Fibroblast of skin of scalp (primary cell): ENCODE measurements at regions not wholly inside any gene's neighbourhood (a gene's known extent, or its start where the extent isn't known, plus 50 kb on each side); places are given as distances from the start of the nearest gene placed in this dataset.
"Not testable (repeated sequence)": the region's sequence is repeated elsewhere in the genome, so short reads cannot be mapped to it uniquely, and the experiment has no call there.

Experiments used
- DNase-seq: peaks from one replicate; pipeline ENCODE4 v3.0.0-alpha.2; 2013

DNA sequence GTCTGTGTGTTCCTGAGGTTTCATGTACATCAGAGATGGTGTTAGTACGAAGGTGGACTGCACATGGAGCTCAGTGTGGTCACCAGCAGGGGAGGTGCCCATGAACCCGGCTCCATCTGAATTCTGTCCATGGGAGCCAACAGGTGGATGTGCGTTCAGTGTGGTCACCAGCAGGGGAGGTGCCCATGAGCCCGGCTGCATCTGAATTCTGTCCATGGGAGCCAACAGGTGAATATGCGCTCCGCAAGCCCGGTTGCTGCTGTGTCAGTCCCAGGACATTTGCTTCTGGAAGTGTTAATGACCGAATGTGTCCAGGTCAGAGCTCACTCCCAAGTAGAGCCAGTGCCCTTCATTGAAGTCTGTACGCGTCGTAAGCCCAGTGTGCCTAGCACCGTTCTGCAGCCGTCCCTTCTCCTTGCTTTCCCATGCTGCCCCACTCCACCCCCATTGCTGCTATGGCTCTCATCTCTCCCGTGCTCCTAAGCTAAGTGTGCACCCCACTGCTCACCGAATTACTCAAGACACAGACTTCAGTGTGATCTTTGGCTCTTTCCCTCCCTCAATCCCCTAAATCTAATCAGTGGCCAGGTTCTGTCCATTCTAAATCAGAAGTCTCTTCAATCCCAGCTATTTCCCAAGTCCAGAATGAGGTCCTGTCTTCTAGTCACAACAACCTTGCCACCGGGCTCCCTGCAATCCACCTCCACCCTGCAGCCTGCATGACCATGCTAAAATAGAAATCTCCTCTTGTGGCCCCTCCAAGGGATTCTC is 352.4 kb downstream of the TCERG1L start:
- DNase-seq, result no peak

DNA sequence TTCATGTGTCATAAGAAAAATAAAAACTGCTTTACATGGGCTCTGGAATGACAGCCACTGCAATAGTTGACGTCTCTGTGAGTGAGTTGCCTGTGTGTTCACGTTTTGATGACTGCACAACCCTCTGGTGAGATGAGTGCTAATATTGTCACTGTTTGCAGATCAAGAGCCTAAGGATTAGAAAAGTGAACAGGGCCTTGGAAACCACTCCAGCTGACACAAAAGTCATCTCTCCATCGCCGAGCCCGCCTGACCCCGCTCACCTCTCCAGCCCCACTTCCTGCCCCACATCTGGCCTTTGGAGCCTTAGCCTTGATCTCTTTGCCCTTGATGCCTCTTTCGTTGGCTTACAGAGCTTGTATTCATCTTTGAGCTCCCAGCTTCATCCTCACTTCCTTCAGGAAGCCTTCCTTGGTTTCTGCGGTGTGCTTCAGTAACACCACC is 351.7 kb downstream of the TCERG1L start:
- DNase-seq, result no peak

DNA sequence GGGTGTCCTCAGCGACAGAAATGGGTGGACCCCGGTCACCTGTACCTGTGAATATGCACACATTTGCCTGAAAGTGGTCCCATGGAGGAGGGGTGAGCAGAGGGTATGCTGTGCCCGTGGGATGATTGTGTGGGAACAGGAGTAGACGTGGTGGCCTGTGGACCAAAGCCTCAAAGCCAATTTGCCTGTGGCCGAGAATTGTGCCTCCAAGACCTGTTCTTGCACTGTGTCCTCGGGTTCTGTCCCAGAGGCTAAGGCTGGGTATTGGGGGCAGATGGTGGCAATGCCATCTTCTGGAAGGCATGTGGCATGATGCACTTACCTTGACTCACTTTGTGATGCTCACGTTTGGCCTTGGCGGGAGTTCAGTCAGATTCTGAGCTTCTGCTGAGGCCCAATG is 351.0 kb downstream of the TCERG1L start:
- no peak for DNase-seq

DNA sequence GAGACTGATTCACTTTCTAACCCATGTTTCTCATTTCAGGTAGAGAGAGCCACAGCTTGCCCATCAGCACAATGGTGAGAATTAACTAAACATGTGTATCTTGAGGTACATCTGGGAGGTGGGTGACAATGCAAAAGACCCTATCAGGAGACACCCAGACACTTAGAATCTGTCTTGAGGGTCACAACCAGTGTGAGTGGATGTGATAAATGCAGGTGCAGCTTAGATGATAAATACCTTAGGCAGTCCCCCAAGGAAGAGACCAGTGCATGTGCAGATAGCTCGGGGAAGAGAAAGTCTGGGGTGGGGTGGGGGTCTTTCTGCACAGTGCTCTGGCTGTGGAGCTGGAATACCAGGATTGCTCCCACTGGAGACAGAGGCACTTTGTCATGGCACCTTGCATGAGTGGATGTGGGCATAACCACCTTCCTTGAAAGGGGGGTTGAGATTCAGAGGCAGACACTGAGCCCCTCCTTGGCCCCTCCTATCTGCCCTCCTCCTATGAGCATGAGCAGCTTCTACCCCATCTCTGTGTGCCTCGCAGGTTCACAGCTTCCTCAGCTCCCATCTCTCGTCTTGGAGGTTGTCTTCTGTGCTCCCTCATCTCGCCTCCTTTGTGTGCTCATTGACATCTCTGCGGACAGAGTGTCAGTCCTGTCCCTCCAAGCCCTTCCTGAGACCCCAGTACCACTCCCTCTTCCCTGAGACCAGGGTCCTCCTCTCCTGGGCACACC is 349.8 kb downstream of the TCERG1L start:
- DNase-seq, result no peak

DNA sequence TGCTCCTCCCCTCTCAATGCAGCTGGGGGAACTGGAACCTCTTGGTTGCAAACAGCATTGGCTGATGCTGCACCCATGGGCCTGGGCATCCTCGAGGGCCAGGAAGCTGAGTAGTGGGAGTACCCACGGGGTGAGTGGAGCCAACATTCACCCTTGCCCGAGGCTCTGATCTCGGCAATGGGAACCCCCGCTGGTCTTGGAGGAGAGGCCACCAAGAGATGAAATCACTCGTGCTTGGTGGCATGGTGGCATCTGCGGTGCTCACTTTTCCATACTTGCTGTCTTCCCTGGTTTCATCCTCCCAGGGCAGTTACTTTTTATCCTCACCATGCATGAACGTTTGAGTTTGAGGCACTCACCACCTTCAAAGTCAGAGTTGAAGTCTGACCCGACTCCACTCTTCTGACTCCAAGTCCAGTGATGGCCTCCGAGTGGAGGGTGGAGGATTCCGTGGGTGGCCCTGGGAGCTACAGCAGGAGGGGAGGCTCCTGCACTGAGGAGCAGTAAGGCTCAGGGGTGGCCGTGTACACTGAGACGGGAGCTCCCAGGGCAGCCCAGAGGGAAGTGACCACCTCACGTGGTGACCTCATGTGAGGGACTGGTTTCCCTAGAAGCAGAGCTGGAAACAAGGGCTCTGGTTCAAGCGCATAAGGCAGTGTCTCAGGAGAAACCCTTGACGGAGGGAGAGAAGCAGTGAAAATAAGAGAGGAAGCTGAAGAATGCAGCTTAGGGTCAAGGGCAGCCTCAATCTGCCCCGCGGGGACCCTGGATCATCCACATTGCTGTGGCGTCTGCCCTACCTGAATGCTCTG is 349.1 kb downstream of the TCERG1L start:
- DNase-seq, result no peak

DNA sequence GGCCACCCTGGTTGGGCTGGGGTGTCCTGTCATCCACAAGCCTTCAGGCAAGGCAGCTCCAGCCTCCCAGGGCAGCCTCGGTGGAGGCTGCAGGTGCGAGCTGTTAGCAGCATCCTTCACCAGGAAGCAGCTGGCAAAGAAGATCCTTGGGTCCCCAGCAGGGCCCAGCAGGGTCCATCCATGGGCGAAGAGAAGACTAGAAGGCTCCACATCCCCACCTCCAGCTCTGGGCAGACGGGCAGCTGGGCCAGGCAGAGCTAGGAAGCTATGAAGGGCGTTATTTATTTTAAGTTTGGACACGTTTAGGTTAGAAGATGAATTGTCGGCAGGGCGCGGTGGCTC is 348.5 kb downstream of the TCERG1L start:
- no peak for DNase-seq

DNA sequence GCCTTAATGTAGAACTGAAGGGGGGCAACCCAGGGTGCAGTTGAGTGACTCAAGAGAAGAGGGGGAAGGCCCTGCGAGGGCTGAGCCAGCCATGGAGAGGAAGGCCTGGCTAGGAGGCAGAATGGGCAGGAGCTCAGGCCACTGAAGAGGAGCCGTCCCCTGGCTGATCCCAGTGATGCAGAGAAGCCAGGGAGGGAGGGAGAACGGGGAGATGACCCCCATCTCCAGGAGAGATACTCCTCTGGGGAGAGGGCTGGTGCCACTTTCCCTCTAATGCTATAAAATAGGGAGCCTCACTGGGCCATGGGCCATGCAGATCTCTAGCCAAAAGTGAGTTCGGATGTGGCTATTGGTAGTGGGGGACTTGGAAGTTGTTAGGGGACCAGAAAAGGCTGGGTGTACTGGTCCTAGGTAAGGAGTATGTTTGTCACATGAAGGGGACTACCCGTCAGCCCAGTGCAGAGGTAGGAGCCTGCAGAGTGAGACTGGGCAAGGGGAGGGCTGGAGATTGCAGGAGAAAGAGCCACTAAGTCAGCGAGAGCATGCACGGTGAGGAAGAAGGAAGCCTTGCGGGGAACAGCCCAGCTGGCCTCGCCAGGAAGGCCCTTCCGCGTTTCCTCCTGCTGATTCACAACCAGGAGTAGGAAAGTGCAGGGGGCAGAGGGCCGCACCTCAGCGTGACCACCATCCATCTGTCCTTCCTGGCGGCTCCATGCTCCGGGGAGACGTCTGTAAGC is 347.6 kb downstream of the TCERG1L start:
- no peak for DNase-seq

DNA sequence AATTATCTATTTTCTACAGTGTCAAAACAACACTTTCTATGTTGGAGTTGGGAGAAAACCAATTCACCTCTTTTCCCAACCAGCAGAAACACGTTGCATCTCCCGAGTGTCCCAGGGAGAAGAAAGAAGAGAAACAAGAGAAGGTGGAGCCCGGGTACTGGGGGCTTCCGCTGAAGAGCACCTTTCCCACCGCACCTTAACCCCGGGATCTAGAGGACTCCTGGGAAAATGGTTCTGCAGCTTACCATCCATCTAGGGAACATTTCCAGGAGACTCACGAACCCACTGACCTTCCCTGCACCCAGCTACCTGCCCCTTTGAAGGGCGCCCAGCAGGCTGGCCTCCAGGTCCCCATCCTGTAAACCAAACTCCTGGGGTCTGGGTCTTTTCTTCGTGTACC is 346.8 kb downstream of the TCERG1L start:
- no peak for DNase-seq

DNA sequence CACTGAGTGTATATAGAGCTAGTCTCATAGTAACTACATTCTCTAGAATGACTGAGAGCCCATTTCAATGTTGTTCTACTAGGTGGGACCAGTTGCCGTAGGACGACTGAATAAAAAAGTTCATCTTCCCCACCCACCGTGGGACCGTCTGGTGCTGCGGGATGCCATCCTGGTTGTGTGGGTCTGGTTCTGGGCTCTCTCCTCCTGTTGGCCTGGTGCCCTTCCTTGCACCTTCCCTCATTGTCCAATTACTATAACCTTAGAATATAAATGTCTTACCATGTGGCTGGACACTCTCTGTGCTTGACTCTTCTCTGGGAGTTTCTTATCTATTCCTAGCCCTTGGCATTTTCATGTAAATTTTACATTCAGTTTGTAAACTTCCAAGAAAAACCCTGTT is 344.4 kb downstream of the TCERG1L start:
- no peak for DNase-seq

DNA sequence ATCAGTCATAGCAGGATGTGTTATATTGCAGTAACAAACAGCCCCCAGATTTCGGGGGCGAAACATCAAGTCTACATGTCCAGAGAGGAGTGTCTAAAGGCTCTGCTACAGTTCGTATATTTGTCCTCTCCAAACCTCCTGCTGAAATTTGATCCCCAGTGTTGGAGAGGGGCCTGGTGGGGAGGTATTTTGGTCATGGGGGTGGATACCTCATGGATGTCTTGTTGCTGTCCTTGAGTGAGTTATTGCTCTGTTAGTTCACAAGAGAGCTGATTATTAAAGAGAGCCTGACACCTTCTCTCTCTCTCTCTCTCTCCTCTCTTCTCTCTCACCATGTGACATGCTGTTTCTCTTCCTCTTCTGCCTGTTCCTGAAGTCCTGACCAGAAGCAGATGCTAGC is 343.7 kb downstream of the TCERG1L start:
- no peak for DNase-seq

DNA sequence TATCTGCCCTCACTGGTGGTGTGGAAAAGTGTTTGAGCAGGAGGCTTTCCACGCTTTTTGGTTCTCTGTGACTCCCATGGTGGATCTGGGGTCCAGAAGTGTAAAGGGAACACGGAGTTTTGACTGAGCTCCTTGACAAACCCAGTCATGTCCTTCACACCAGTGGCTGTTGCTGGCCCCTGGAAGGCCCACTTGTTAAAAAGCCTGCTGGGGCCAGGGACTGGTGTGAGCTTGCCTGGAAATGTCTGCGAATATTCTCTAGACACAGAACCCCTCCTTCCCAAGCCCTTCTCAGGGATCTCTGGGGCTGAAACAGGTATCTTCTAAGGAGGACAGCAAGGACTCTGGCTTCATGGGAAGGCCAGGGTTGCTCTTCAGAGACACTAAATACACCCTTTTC is 343.0 kb downstream of the TCERG1L start:
- no peak for DNase-seq

DNA sequence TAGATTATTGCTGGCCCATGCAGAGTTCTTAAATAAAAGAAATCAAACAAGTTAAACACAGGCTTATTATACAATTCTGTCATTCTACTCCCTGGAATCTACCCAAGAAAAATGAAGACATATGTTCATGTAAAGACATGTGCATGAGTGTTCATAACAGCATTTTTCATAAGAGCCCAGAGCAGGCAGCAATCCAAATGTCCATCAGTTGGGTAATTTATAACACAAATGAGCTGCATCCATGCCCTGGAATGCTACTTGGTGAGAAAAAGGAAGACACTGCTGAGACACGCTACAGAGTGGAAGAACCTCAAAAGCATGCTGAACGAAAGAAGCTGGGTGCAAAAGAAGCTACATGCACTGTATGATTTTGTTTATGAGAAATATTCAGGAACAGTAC is 342.6 kb downstream of the TCERG1L start:
- no peak for DNase-seq

DNA sequence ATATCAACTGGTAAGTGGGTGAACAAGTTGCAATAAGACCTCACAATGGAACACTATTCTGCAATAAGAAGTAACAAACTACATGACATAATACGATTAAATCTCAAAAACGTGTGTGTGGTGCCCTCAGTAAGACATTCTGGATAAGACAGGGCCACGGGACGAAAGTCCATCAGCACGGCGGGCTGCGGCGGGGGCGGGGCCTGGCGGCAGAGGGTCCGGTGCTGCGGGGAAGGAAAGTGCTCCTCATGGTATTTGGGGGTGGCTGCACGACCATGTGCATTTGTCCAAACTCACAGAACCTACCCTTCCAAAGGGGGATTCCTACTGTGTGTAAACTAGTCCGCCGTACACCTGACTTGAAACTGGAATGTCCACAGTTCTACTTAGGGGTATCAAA is 341.8 kb downstream of the TCERG1L start:
- DNase-seq, result no peak

DNA sequence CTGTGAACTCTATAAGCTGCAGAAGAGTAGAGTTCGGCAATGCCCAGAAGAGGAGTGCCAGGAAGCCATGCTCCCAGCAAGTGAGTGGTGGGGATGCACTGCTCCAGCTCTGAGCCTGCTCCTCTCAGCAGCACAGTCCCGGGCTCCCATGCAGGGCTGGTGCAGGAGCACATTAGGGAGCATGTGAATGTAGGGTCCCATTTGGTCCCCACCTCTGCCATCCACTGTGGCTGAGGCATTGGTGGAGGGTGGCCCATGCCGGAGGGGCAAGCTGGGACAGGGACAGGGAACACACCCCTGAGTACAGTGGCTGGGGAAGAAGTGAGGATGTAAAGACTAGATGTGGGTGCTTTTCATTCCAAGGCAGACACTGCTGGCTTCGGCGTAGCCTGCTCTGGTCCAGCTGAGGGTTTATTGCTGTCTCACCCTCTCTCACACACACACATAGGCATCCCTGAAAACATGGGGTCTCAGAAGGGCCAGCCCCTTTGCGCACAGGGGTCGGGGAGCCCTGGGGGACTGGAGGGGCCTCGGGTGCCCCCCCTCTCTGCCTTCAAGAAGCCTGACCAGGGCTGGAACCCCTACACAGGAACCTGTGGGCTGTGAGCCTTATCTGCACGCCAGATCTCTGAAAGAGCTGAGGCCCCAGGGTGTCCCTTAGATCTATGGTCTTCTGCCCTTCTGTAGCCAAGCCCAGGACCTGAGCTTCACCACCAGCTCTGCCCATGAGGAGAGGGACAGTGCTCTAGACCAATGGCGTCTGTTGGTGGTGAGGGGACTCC is 341.0 kb downstream of the TCERG1L start:
- DNase-seq, result no peak

DNA sequence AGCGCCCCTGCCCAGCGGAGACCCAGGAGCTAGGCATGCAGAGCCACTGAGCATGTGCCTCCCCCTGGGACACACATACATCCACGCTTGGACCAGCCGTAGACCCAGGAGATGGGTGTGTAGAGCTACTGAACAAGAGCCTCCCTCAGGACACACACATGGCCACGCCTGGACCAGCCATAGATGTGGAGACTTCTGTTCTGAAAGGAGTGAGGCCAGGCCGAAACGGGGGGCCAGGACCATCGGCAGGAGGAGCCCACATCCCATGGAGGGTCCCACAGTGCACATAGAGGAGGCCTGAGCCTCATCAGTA is 340.4 kb downstream of the TCERG1L start:
- DNase-seq, result no peak

DNA sequence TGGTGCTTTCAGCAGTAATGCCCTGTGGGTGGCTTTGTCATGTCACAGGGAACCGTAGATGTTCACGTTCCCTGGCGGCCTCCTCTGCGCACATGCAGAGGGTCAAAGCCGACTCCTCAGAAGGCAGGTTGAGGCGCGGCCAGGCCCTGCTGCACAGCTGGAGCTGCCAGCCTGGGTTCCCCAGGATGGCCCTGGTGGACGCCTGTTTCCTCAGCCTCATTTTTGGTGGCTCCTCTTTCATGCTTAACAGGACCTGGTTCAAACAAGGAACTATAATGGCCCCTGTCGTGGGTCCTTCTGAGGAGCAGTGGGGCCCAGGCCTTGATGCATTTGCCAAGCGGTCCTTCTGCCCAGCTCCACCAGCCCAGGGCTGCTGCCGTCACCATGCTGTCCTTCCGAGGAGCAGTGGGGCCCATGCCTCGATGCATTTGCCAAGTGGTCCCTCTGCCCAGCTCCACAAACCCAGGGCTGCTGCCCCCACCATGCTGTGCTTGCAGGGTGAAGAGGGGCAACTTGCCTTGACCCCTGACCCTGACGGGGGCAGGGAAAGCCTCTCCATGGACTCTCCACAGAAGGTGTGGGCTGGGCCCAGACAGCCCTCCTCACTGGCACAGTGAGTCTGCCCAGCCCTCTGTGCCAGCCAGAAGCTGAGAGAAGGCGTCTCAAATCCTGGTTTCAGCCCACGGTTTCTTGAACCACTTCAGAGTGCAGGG is 338.2 kb downstream of the TCERG1L start:
- DNase-seq, result no peak

DNA sequence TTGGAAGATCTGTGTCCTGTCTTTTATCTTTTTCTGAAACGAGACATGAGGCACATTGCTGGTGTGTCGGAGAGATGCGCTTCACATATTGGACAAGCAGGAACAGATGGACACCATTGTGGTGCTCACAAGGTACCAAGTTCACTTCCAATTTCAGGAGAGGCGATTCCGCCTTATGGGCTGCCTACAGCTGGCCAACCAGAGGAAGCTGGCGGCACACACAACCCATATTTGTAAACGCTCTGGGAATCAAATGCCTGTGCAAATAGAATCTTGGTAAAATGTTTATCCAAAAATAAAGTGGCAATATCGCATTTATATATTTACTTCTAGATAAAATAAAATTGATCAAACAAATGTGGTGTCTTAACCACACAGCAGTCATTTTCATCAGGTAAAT is 337.4 kb downstream of the TCERG1L start:
- no peak for DNase-seq

DNA sequence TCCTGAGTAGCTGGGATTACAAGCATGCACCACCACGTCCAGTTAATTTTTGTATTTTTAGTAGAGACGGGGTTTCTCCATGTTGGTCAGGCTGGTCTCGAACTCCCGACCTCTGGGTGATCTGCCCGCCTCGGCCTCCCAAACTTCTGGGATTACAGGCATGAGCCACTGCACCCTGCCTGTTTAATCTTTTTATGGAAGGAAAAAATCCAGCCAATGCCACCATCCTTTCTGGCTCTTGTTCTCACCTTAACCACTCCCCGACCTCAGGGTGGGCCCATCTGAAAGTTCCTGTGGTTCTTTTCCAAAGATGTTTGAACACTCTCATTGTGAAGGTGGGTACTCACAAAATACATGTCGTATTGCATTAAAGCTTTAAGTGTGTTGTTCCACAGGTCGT is 336.2 kb downstream of the TCERG1L start:
- DNase-seq, result not testable (repeated sequence)

DNA sequence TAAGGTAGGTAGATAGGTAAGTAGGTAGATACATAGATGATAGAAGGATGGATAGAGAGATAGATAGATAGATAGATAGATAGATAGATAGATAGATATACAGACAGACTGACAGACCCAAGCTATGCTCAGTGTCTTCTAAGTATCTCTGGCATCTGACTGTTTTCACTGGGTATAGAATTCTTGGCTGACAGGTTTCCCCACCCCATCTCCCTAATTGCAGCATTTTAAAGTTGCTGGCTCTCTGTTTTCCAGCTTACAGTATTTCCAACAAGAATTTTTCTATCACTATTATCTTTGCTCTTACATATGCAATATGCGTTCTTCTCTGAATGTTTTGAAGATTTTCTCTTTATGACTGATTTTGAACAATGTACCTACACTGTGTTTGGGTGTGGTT is 328.7 kb downstream of the TCERG1L start:
- no peak for DNase-seq

DNA sequence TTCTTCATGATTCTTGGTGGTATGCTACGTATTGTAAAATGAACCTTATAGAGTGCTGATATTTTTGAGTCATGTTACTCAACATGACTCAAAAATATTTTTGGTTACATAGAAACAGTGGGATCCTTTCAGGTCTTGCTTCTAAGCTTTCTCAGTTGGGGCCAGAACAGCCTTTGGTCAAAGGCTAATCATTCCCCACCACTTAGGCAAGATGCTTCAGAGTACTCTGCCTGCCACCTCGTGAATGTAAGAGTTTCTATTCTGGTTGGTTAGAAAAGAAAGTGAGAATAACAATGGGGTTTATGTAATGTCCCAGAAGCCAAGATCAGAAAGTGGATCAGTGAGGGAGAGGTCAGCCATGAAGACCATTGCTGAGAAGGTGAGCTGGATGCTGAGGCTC is 327.8 kb downstream of the TCERG1L start:
- DNase-seq, result no peak

DNA sequence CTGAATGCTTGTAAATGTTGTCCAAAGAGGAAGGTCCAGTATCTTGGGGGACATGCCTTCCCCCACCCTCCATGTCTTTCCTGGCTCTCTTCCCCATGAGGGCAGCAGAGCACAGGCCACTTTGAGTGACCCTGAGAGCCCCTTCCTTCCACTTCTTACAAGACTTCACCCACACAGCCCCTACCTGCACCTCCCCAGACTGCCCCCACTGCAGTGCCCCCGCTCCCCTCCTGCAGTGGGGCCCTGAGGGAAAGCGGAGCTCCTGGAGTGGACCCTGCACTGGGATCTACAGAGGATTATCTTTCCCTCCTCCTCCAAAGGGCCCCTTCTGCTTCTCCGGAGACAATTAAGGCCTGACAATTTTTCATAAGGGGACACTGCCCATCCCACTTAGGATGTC is 326.8 kb downstream of the TCERG1L start:
- DNase-seq, result no peak
